ENCODE measurements at regions not wholly inside any gene's neighbourhood (a gene's known extent, or its start where the extent isn't known, plus 50 kb on each side); places are given as distances from the start of the nearest gene placed in this dataset.

- no peak overlapping the region for H2BK12ac ChIP-seq (ENCODE audit: low read depth, low read length)
- no peak for TF ChIP-seq CEBPB (IDR thresholded peaks at IDR 0.05; ENCODE audit: low read depth, low read length)
- TF ChIP-seq CTCF (IDR thresholded peaks at IDR 0.05; ENCODE audit: control extremely low read depth in 1 of 3, insufficient read depth in 1 of 3, low read depth in 1 of 3, low read length in 3 of 3) = peak; percentile 6 to 27 (median 9); a peak in 2 of 4 replicates
- no peak overlapping the region for H2AFZ ChIP-seq (ENCODE audit: low read length)
- H2BK15ac ChIP-seq (ENCODE audit: low read length) = no peak overlapping the region
- H3K9me3 ChIP-seq (ENCODE audit: insufficient read depth in 2 of 2, low read depth in 1 of 2, low read length in 1 of 2) = no peaks in the 10 kb centered on the region
- no peaks in the 10 kb centered on the region for H4K20me1 ChIP-seq (replicated peaks in 1 of 2; ENCODE audit: control insufficient read depth in 1 of 2, insufficient read depth in 2 of 2, low read length in 2 of 2)
- CTCF ChIA-PET (ENCODE audit: partially characterized antibody) = interaction anchor here (0.6 to 2.1 kb wide), 10 partner anchors 13 to 159 kb away, joined by 3 to 8 read pairs (median 3); no protein-coding TSS in a partner anchor
- H4K8ac ChIP-seq (ENCODE audit: extremely low read depth, insufficient read depth, low read length) = no peak overlapping the region
- H3K4me2 ChIP-seq (ENCODE audit: insufficient read depth in 1 of 2, low read depth in 2 of 2, low read length in 2 of 2) = no peak overlapping the region
- no peak overlapping the region for H3K27ac ChIP-seq (ENCODE audit: low read depth, low read length)
- H2AK5ac ChIP-seq (ENCODE audit: low read depth, low read length) = no peak overlapping the region
- H4K5ac ChIP-seq (ENCODE audit: insufficient read length, low read depth, low read length) = no peak overlapping the region
- no peaks in the 10 kb centered on the region for H3K36me3 ChIP-seq (ENCODE audit: control insufficient read depth in 2 of 4, insufficient read depth in 4 of 4, low read length in 3 of 4)
- no peaks in the 10 kb centered on the region for H3K79me2 ChIP-seq (ENCODE audit: control insufficient read depth in 1 of 2, insufficient read depth in 2 of 2, low read length in 2 of 2)
- no peak overlapping the region for H3K4ac ChIP-seq (replicated peaks; ENCODE audit: insufficient read length, low read depth, low read length)
- no peaks in the 10 kb centered on the region for H3K79me1 ChIP-seq (ENCODE audit: low read depth, low read length)
- no peak overlapping the region for H4K91ac ChIP-seq (replicated peaks; ENCODE audit: insufficient read length, low read length)
- H3K4me1 ChIP-seq (replicated peaks in 1 of 4; ENCODE audit: control insufficient read depth in 3 of 4, insufficient read depth in 4 of 4, low read length in 3 of 4) = peaks cover 0 to 8% (median 2%) of the 10 kb centered on the region in 4 experiments; a peak in 2 of 7 replicates
- no peak for DNase-seq (ENCODE audit: low read depth in 1 of 2, low spot score in 2 of 2)
- H3K56ac ChIP-seq (replicated peaks; ENCODE audit: insufficient read length, low read depth, low read length) = no peak overlapping the region
- H3K23ac ChIP-seq (ENCODE audit: insufficient read length) = no peak overlapping the region
- H3K9ac ChIP-seq (replicated peaks in 1 of 4; ENCODE audit: extremely low read depth in 1 of 4, low read depth in 3 of 4, low read length in 3 of 4) = no peak overlapping the region
- no peaks in the 10 kb centered on the region for H3K27me3 ChIP-seq (replicated peaks in 1 of 4; ENCODE audit: control insufficient read depth in 3 of 4, extremely low read depth in 1 of 4, insufficient read depth in 3 of 4, low read length in 3 of 4)
- H3K14ac ChIP-seq (ENCODE audit: insufficient read length) = no peak overlapping the region
- H3K4me3 ChIP-seq (ENCODE audit: extremely low read depth in 1 of 4, insufficient read depth in 2 of 4, low read depth in 3 of 4, low read length in 4 of 4) = no peak overlapping the region
- FAIRE-seq = no peak
- no peak overlapping the region for H3K18ac ChIP-seq (ENCODE audit: extremely low read depth, low read length)
- POLR2A ChIA-PET (ENCODE audit: partially characterized antibody) = no interaction called here
- H3K23me2 ChIP-seq (ENCODE audit: low read depth, low read length) = no peaks in the 10 kb centered on the region
- WGBS, 2 experiments (ENCODE audit: extremely low coverage in 1 of 2, insufficient coverage in 1 of 2, insufficient read length in 1 of 2, insufficient replicate concordance in 2 of 2, low coverage in 1 of 2, low lambda C conversion rate in 2 of 2, missing lambda C conversion rate in 1 of 2) = 88% methylated on average over 8 of the region's 10 CpGs; no CpG with 5 or more reads in 1 of the 2 experiments
- H2BK20ac ChIP-seq (ENCODE audit: low read length) = no peak overlapping the region
- no peak overlapping the region for H2BK5ac ChIP-seq (ENCODE audit: low read depth, low read length)
- no peak overlapping the region for H2BK120ac ChIP-seq (replicated peaks; ENCODE audit: low read depth, low read length)
Observed at GRCh38 chr7:26507108-26507987, 215.7 kb downstream of the SNX10 start.
